HepG2 (cell line): ENCODE measurements at regions not wholly inside any gene's neighbourhood (a gene's known extent, or its start where the extent isn't known, plus 50 kb on each side); places are given as distances from the start of the nearest gene placed in this dataset.

Experiments used
- AKAP8 ChIP-seq: sonication (generic); formaldehyde crosslinking; IDR thresholded peaks from 2 replicates; pipeline ENCODE4 v1.5.1; 2020; ENCODE audit warnings: mild to moderate bottlenecking, missing genetic modification reagents
- BORCS8-MEF2B ChIP-seq: sonication (generic); formaldehyde crosslinking; IDR thresholded peaks from 2 replicates; pipeline ENCODE4 v1.8.0; 2022; ENCODE audit warnings: mild to moderate bottlenecking, missing genetic modification reagents
- FIP1L1 ChIP-seq: fragments of 200-400 bp; formaldehyde crosslinking; IDR thresholded peaks from 2 replicates; pipeline ENCODE4 v1.6.1; 2018; ENCODE audit warnings: low read depth, mild to moderate bottlenecking, low read length, moderate library complexity, borderline replicate concordance; ENCODE audit not compliant: insufficient read depth
- HNF4A ChIP-seq: sonication (generic); formaldehyde crosslinking; IDR thresholded peaks from 2 replicates; pipeline ENCODE4 v1.4.0; 2020; ENCODE audit warnings: missing genetic modification reagents
- HOXA3 ChIP-seq: sonication (generic); formaldehyde crosslinking; IDR thresholded peaks from 2 replicates; pipeline ENCODE4 v1.5.0; 2020; ENCODE audit warnings: missing genetic modification reagents
- HOXA5 ChIP-seq: sonication (generic); formaldehyde crosslinking; IDR thresholded peaks from 2 replicates; pipeline ENCODE4 v1.4.0; 2020; ENCODE audit warnings: missing genetic modification reagents
- KLF11 ChIP-seq: IDR thresholded peaks from 2 replicates; pipeline ENCODE4 v1.6.1; 2016; ENCODE audit warnings: missing compliant biosample characterization
- MAZ ChIP-seq, 2 experiments: sonication (generic) in 1 of 2; formaldehyde crosslinking in 1 of 2; IDR thresholded peaks; 2 replicates each; pipeline versions ENCODE4 v1.5.0 to v1.6.1; 2012 to 2020; ENCODE audit warnings: low read depth in 2 of 2, mild to moderate bottlenecking in 2 of 2, borderline replicate concordance in 1 of 2, improper control_type of control experiment in 1 of 2, low read length in 1 of 2, missing genetic modification reagents in 1 of 2, moderate library complexity in 1 of 2
- NCOA2 ChIP-seq: sonication (generic); formaldehyde crosslinking; IDR thresholded peaks from 2 replicates; pipeline ENCODE4 v1.8.0; 2022; ENCODE audit warnings: inconsistent platforms
- PHB2 ChIP-seq: fragments of 450-650 bp; IDR thresholded peaks from 2 replicates; pipeline ENCODE4 v1.6.1; 2018; ENCODE audit not compliant: partially characterized antibody
- SCMH1 ChIP-seq: sonication (generic); formaldehyde crosslinking; IDR thresholded peaks from 2 replicates; pipeline ENCODE4 v1.9.0; 2021; ENCODE audit warnings: missing genetic modification reagents, mild to moderate bottlenecking, borderline replicate concordance
- USF2 ChIP-seq, 2 experiments: sonication (generic) in 1 of 2; formaldehyde crosslinking in 1 of 2; IDR thresholded peaks; 2 replicates each; pipeline versions ENCODE4 v1.5.1 to v1.6.1; 2011 to 2020; ENCODE audit warnings: borderline replicate concordance in 1 of 2, low read depth in 1 of 2, low read length in 1 of 2, mild to moderate bottlenecking in 1 of 2, missing genetic modification reagents in 1 of 2, moderate library complexity in 1 of 2
- ZFX ChIP-seq: sonication (generic); formaldehyde crosslinking; IDR thresholded peaks from 2 replicates; pipeline ENCODE4 v1.4.0; 2020; ENCODE audit warnings: mild to moderate bottlenecking, low read depth, missing genetic modification reagents, moderate library complexity
- ZNF207 ChIP-seq: fragments of 450-650 bp; IDR thresholded peaks from 2 replicates; pipeline ENCODE4 v1.6.1; 2016; ENCODE audit warnings: antibody characterized with exemption, borderline replicate concordance
- ZNF264 ChIP-seq: sonication (generic); formaldehyde crosslinking; IDR thresholded peaks from 2 replicates; pipeline ENCODE4 v1.4.0; 2020; ENCODE audit warnings: missing genetic modification reagents
- ZNF430 ChIP-seq: sonication (generic); formaldehyde crosslinking; IDR thresholded peaks from 2 replicates; pipeline ENCODE4 v1.9.0; 2021; ENCODE audit warnings: mild to moderate bottlenecking, missing genetic modification reagents
- ZNF556 ChIP-seq: sonication (generic); formaldehyde crosslinking; IDR thresholded peaks from 2 replicates; pipeline ENCODE4 v1.4.0; 2020; ENCODE audit warnings: mild to moderate bottlenecking, missing genetic modification reagents, borderline replicate concordance
- ZNF557 ChIP-seq: sonication (generic); formaldehyde crosslinking; IDR thresholded peaks from 2 replicates; pipeline ENCODE4 v1.4.0; 2020; ENCODE audit warnings: missing genetic modification reagents
- ZNF614 ChIP-seq: IDR thresholded peaks from 2 replicates; pipeline ENCODE4 v1.6.1; 2018; ENCODE audit warnings: missing biosample characterization, missing genetic modification reagents, inconsistent platforms, borderline replicate concordance
- ZNF766 ChIP-seq: sonication (generic); formaldehyde crosslinking; IDR thresholded peaks from 2 replicates; pipeline ENCODE4 v1.5.0; 2020; ENCODE audit warnings: missing genetic modification reagents, borderline replicate concordance
- TF ChIP-seq, protein P1 (sequence below): sonication (generic); formaldehyde crosslinking; IDR thresholded peaks from 2 replicates; pipeline ENCODE4 v1.4.0; 2020; ENCODE audit warnings: missing genetic modification reagents
- TF ChIP-seq, protein P2 (sequence below): sonication (generic); formaldehyde crosslinking; IDR thresholded peaks from 2 replicates; pipeline ENCODE4 v1.4.0; 2020; ENCODE audit warnings: mild to moderate bottlenecking, missing genetic modification reagents

DNA sequence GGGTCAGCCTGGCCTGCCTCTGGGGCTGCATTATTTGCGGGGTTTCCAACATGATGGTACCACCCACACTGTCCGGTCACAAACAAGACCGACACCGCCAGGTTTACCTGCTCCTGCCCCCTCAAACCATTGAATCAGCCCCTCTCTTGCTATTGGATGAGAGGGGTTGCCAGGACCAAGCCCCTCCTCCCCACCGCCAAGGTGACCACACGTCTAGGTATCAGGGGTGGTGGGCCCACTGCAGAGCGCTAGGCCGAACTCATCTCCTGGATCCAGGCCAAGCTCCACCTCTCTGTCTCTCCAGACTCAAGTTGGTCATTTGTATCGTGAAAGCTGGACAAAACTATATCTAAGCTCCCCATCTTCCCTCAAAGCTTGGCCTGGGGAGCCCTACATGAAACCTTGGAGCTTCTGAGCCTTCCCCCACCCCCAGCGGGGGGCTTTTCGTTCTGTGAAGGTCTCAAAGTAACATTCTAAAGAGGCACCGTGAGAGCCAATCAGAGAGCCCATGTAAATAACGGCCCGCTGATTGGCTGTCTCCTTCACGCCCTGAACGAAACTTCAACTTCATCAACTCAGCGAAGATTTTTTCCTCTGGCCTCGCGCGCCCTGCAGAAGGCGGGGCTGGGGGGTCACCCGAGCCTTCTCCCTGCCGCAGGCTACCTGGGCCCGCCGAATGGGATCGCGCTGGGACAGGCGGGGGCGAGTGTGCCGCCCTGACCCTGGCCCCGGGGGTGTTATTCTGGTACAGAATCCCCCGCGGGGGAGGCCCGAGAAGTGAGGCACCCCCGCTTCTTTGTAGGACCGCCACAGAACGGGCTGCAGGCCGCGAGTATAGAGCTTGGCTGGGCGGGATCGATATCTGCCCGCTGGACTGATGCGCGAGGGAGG lies 49.6 kb upstream of the PSD2 start (continued):
- TF ChIP-seq, protein P1, sequence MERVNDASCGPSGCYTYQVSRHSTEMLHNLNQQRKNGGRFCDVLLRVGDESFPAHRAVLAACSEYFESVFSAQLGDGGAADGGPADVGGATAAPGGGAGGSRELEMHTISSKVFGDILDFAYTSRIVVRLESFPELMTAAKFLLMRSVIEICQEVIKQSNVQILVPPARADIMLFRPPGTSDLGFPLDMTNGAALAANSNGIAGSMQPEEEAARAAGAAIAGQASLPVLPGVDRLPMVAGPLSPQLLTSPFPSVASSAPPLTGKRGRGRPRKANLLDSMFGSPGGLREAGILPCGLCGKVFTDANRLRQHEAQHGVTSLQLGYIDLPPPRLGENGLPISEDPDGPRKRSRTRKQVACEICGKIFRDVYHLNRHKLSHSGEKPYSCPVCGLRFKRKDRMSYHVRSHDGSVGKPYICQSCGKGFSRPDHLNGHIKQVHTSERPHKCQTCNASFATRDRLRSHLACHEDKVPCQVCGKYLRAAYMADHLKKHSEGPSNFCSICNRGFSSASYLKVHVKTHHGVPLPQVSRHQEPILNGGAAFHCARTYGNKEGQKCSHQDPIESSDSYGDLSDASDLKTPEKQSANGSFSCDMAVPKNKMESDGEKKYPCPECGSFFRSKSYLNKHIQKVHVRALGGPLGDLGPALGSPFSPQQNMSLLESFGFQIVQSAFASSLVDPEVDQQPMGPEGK (CRISPR knock-in tag): peak; percentile 91
- TF ChIP-seq HOXA3 (CRISPR knock-in tag) (0 out of 2 replicates have a peak, but pooled peaks have one; percentile 44), HOXA5 (CRISPR knock-in tag) (peak; percentile 84; the same call in 1 of the 2 replicates), FIP1L1 (no peak), AKAP8 (CRISPR knock-in tag) (0 out of 2 replicates have a peak, but pooled peaks have one; percentile 39), BORCS8-MEF2B (CRISPR knock-in tag) (0 out of 2 replicates have a peak, but pooled peaks have one; percentile 39), ZNF614 (CRISPR knock-in tag) (peak; percentile 58; the same call in 1 of the 2 replicates), ZNF430 (peak; percentile 88; the same call in 1 of the 2 replicates), SCMH1 (CRISPR knock-in tag) (no peak), ZNF207 (no peak), USF2 (IDR thresholded peaks at IDR 0.05; ENCODE audit: low read depth, low read length) (no peak), USF2 (CRISPR knock-in tag; IDR thresholded peaks at IDR 0.05; ENCODE audit: borderline replicate concordance) (no peak), KLF11 (CRISPR knock-in tag) (no peak), ZNF264 (CRISPR knock-in tag) (0 out of 2 replicates have a peak, but pooled peaks have one; percentile 27), NCOA2 (CRISPR knock-in tag) (peak; percentile 31; the same call in 1 of the 2 replicates), MAZ (IDR thresholded peaks at IDR 0.05; ENCODE audit: borderline replicate concordance, low read depth, low read length) (peak; percentile 46; the same call in 1 of the 2 replicates), MAZ (CRISPR knock-in tag; IDR thresholded peaks at IDR 0.05; ENCODE audit: low read depth) (no peak), HNF4A (CRISPR knock-in tag) (peak; percentile 8; the same call in 1 of the 2 replicates), ZFX (CRISPR knock-in tag) (peak; percentile 64), PHB2 (no peak), ZNF766 (CRISPR knock-in tag) (peak; percentile 58; the same call in 1 of the 2 replicates), ZNF556 (CRISPR knock-in tag) (no peak), ZNF557 (CRISPR knock-in tag) (peak; percentile 41; the same call in 1 of the 2 replicates)
- TF ChIP-seq, protein P2, sequence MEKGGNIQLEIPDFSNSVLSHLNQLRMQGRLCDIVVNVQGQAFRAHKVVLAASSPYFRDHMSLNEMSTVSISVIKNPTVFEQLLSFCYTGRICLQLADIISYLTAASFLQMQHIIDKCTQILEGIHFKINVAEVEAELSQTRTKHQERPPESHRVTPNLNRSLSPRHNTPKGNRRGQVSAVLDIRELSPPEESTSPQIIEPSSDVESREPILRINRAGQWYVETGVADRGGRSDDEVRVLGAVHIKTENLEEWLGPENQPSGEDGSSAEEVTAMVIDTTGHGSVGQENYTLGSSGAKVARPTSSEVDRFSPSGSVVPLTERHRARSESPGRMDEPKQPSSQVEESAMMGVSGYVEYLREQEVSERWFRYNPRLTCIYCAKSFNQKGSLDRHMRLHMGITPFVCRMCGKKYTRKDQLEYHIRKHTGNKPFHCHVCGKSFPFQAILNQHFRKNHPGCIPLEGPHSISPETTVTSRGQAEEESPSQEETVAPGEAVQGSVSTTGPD: peak; percentile 6; the same call in 1 of the 2 replicates
